ENCODE measurements at regions not wholly inside any gene's neighbourhood (a gene's known extent, or its start where the extent isn't known, plus 50 kb on each side); places are given as distances from the start of the nearest gene placed in this dataset.

DNA sequence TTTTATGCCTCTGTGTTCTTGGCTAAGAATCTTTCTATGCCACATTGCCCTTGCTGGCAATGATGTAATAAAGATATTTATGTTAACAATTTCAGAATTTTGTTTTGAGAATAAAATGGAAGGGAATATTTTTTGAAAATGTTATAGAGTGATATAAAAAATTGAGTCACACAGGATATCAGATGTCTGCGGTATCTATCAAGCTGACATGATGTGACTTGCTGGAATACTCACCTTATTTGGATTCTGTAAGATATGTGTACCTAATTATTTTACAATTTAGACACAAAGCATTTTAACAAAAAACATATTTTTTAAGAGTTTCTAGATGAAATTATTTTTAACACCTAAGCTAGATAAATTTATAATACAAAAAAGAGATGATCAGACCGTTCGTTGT is 660.0 kb upstream of the B3GALT2 start (continued):
- TF ChIP-seq, protein P1, sequence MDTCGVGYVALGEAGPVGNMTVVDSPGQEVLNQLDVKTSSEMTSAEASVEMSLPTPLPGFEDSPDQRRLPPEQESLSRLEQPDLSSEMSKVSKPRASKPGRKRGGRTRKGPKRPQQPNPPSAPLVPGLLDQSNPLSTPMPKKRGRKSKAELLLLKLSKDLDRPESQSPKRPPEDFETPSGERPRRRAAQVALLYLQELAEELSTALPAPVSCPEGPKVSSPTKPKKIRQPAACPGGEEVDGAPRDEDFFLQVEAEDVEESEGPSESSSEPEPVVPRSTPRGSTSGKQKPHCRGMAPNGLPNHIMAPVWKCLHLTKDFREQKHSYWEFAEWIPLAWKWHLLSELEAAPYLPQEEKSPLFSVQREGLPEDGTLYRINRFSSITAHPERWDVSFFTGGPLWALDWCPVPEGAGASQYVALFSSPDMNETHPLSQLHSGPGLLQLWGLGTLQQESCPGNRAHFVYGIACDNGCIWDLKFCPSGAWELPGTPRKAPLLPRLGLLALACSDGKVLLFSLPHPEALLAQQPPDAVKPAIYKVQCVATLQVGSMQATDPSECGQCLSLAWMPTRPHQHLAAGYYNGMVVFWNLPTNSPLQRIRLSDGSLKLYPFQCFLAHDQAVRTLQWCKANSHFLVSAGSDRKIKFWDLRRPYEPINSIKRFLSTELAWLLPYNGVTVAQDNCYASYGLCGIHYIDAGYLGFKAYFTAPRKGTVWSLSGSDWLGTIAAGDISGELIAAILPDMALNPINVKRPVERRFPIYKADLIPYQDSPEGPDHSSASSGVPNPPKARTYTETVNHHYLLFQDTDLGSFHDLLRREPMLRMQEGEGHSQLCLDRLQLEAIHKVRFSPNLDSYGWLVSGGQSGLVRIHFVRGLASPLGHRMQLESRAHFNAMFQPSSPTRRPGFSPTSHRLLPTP (IDR thresholded peaks at IDR 0.05; ENCODE audit: borderline replicate concordance, extremely low read depth, insufficient read length) = no peak
- no peak for TF ChIP-seq STAT5B (CRISPR knock-in tag; IDR thresholded peaks at IDR 0.05)

DNA sequence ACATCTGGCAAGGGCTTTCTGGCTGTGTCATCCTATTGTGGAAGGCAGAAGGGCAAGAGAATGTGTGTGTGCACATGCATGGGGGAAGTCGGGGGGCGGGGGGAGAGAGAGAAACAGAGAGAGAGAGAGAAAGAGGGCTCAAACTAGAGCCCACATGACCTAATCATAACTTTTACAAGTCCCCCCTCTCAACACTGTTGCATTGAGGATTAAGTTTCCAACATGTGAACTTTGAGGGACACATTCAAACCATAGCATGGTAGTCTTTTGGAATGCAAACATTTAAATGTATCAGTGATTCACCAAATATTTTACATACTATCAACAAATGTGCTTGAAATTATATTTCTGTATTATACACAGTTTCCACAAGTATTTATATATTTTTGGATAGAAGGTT is 655.4 kb upstream of the B3GALT2 start:
- H3K79me2 ChIP-seq (ENCODE audit: control insufficient read depth, insufficient read depth, low read length) = no peaks in the 10 kb centered on the region
- H4K20me1 ChIP-seq (replicated peaks; ENCODE audit: control insufficient read depth, insufficient read depth, low read length) = no peaks in the 10 kb centered on the region
- H3K4me1 ChIP-seq (replicated peaks in 1 of 2; ENCODE audit: control insufficient read depth in 2 of 2, insufficient read depth in 2 of 2, low read length in 2 of 2) = no peaks in the 10 kb centered on the region
- TF ChIP-seq NFE2 (IDR thresholded peaks at IDR 0.05; ENCODE audit: low read depth) = no peak
- TF ChIP-seq, protein P2, sequence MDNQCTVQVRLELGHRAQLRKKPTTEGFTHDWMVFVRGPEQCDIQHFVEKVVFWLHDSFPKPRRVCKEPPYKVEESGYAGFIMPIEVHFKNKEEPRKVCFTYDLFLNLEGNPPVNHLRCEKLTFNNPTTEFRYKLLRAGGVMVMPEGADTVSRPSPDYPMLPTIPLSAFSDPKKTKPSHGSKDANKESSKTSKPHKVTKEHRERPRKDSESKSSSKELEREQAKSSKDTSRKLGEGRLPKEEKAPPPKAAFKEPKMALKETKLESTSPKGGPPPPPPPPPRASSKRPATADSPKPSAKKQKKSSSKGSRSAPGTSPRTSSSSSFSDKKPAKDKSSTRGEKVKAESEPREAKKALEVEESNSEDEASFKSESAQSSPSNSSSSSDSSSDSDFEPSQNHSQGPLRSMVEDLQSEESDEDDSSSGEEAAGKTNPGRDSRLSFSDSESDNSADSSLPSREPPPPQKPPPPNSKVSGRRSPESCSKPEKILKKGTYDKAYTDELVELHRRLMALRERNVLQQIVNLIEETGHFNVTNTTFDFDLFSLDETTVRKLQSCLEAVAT (IDR thresholded peaks at IDR 0.05) = no peak
- no peak overlapping the region for H3K4me2 ChIP-seq (ENCODE audit: insufficient read depth, low read length)
- H3K4me3 ChIP-seq = no peak overlapping the region
- ChIA-PET CTCF (ENCODE audit: low intra/inter-chr PET ratio) (no interaction called here), POLR2A (no interaction called here)
- BruUV-seq (replicated peaks) = no TSS peak
- no peaks in the 10 kb centered on the region for H3K27me3 ChIP-seq (ENCODE audit: control insufficient read depth in 2 of 2, insufficient read depth in 2 of 2, low read length in 2 of 2)
- no peak overlapping the region for H3K9ac ChIP-seq (ENCODE audit: insufficient read depth in 1 of 2, low read depth in 2 of 2, low read length in 2 of 2)
- H3K9me3 ChIP-seq (replicated peaks; ENCODE audit: control insufficient read depth, insufficient read depth, low read depth, low read length) = peaks cover 3% of the 10 kb centered on the region; the same call in 1 of the 2 replicates
- DNase-seq (ENCODE audit: extremely low read depth in 1 of 4, low spot score in 3 of 4) (no peak), ATAC-seq (no peak), FAIRE-seq (no peak)
- no peaks in the 10 kb centered on the region for H3K36me3 ChIP-seq (ENCODE audit: control insufficient read depth, insufficient read depth, low read length)
- in situ Hi-C loops (cut with MboI) = no loop called here
- no peak overlapping the region for H3K27ac ChIP-seq (ENCODE audit: extremely low read depth, low read depth, low read length)
- intact Hi-C loops (cut with micrococcal nuclease) = no loop called here
- H2AFZ ChIP-seq (ENCODE audit: low read depth, low read length) = no peak overlapping the region
- WGBS (ENCODE audit: insufficient coverage, low coverage, missing lambda C conversion rate) = no CpG with 5 or more reads among the region's 2 CpGs
- no peaks in the 10 kb centered on the region for H3K9me1 ChIP-seq (ENCODE audit: control insufficient read depth, insufficient read depth, low read length)

Data from K562 (cell line).